IMR-90 (cell line): ENCODE measurements at regions not wholly inside any gene's neighbourhood (a gene's known extent, or its start where the extent isn't known, plus 50 kb on each side); places are given as distances from the start of the nearest gene placed in this dataset.
"Not testable (repeated sequence)": the region's sequence is repeated elsewhere in the genome, so short reads cannot be mapped to it uniquely, and the experiment has no call there.

ENCODE experiments used
- ATAC-seq: fragments of 200-7000 bp; cut with Tn5 transposase; 2 replicates; pipeline ENCODE4 v1.9.1; 2020; ENCODE audit warnings: low read depth, mild to moderate bottlenecking, moderate library complexity
- BruUV-seq: library from RNA; stranded (reverse); fragments of 400-500 nt; replicated peaks from 2 replicates; lab custom pipeline; 2021; lab: Mats Ljungman, UMichigan
- CTCF ChIA-PET: fragments of 300-600 bp; formaldehyde crosslinking; extraction: SDS; loops from one replicate; lab custom pipeline; 2021; ENCODE audit warnings: antibody characterized with exemption; lab: Yijun Ruan, JAX
- POLR2A ChIA-PET: fragments of 300-600 bp; sonication (Branson Sonifier 250); formaldehyde crosslinking; loops from one replicate; lab custom pipeline; 2022; ENCODE audit warnings: antibody characterized with exemption; ENCODE audit not compliant: unreplicated experiment; lab: Charles Lee
- DNase-seq: peaks from one replicate; pipeline ENCODE4 v3.0.0; 2013
- H2AFZ ChIP-seq: replicated peaks from 2 replicates; pipeline ENCODE3; 2013; ENCODE audit warnings: low read length, mild to moderate bottlenecking; ENCODE audit not compliant: poor library complexity
- H2AK5ac ChIP-seq: 2 replicates; pipeline ENCODE4 v1.6.1; 2013; ENCODE audit warnings: low read depth, low read length, inconsistent platforms
- H2AK9ac ChIP-seq: replicated peaks from 2 replicates; pipeline ENCODE3; 2013; ENCODE audit warnings: mild to moderate bottlenecking, low read depth, low read length, moderate library complexity; ENCODE audit not compliant: poor library complexity
- H2BK120ac ChIP-seq: 2 replicates; pipeline ENCODE4 v1.6.1; 2013; ENCODE audit warnings: low read depth, low read length, inconsistent platforms
- H2BK15ac ChIP-seq: 3 replicates; pipeline ENCODE4 v1.6.1; 2013; ENCODE audit warnings: low read depth, low read length, inconsistent platforms
- H2BK20ac ChIP-seq: 2 replicates; pipeline ENCODE4 v1.6.1; 2013; ENCODE audit warnings: low read depth, mild to moderate bottlenecking, inconsistent platforms, low read length, moderate library complexity
- H2BK5ac ChIP-seq: 2 replicates; pipeline ENCODE4 v1.6.1; 2013; ENCODE audit warnings: mild to moderate bottlenecking, low read depth, low read length, inconsistent platforms; ENCODE audit not compliant: poor library complexity, severe bottlenecking
- H3K14ac ChIP-seq: replicated peaks from 2 replicates; pipeline ENCODE4 v1.6.1; 2013; ENCODE audit warnings: low read depth, low read length, inconsistent platforms
- H3K18ac ChIP-seq: 2 replicates; pipeline ENCODE4 v1.6.1; 2013; ENCODE audit warnings: low read depth, low read length, control low read depth
- H3K23ac ChIP-seq: 2 replicates; pipeline ENCODE4 v1.6.1; 2013; ENCODE audit warnings: low read depth, low read length, inconsistent platforms
- H3K27ac ChIP-seq: 2 replicates; pipeline ENCODE4 v1.5.1; 2013; ENCODE audit warnings: mild to moderate bottlenecking, control low read depth, low read length; ENCODE audit not compliant: insufficient read depth
- H3K27me3 ChIP-seq: 2 replicates; pipeline ENCODE4 v1.6.1; 2013; ENCODE audit warnings: low read length; ENCODE audit not compliant: control insufficient read depth, insufficient read depth
- H3K36me3 ChIP-seq: 2 replicates; pipeline ENCODE4 v1.6.1; 2013; ENCODE audit warnings: low read length, mixed read lengths; ENCODE audit not compliant: control insufficient read depth, insufficient read depth
- H3K4ac ChIP-seq: 2 replicates; pipeline ENCODE4 v1.6.1; 2013; ENCODE audit warnings: low read depth, low read length, inconsistent platforms
- H3K4me1 ChIP-seq: 2 replicates; pipeline ENCODE4 v1.6.1; 2013; ENCODE audit warnings: low read length, mixed read lengths; ENCODE audit not compliant: control insufficient read depth, insufficient read depth
- H3K4me2 ChIP-seq: 2 replicates; pipeline ENCODE4 v1.6.1; 2013; ENCODE audit warnings: low read depth, mild to moderate bottlenecking, control low read depth, low read length, moderate library complexity
- H3K4me3 ChIP-seq: 2 replicates; pipeline ENCODE4 v1.5.1; 2013; ENCODE audit warnings: low read depth, mild to moderate bottlenecking, control low read depth, low read length, moderate library complexity; ENCODE audit not compliant: insufficient read depth
- H3K56ac ChIP-seq: 2 replicates; pipeline ENCODE4 v1.6.1; 2013; ENCODE audit warnings: low read length, inconsistent platforms; ENCODE audit not compliant: insufficient read depth; ENCODE audit errors: extremely low read depth
- H3K79me1 ChIP-seq, 2 experiments: 2 replicates each; pipeline ENCODE4 v1.6.1; 2013; ENCODE audit warnings: low read length in 2 of 2, inconsistent platforms in 1 of 2, low read depth in 1 of 2
- H3K9ac ChIP-seq: 2 replicates; pipeline ENCODE4 v1.6.1; 2013; ENCODE audit warnings: low read depth, low read length, control low read depth
- H3K9me1 ChIP-seq: 2 replicates; pipeline ENCODE4 v1.6.1; 2013; ENCODE audit warnings: low read length, inconsistent platforms; ENCODE audit not compliant: insufficient read depth
- H3K9me3 ChIP-seq: 2 replicates; pipeline ENCODE4 v1.6.1; 2013; ENCODE audit warnings: low read length; ENCODE audit not compliant: control insufficient read depth, insufficient read depth
- H4K20me1 ChIP-seq: 2 replicates; pipeline ENCODE4 v1.6.1; 2013; ENCODE audit warnings: low read length, inconsistent platforms; ENCODE audit not compliant: insufficient read depth
- H4K5ac ChIP-seq: 2 replicates; pipeline ENCODE4 v1.6.1; 2013; ENCODE audit warnings: mild to moderate bottlenecking, low read depth, low read length, control low read depth
- H4K8ac ChIP-seq, 2 experiments: 2 replicates each; pipeline ENCODE4 v1.6.1; 2013; ENCODE audit warnings: low read depth in 2 of 2, low read length in 2 of 2, control low read depth in 1 of 2, inconsistent platforms in 1 of 2
- H4K91ac ChIP-seq: 2 replicates; pipeline ENCODE4 v1.6.1; 2013; ENCODE audit warnings: low read depth, low read length, inconsistent platforms; ENCODE audit not compliant: insufficient read depth
- WGBS, 2 experiments: methylation state at CpG; one replicate each; pipeline versions ENCODE4 v1.1.5 to v1.1.7; 2013; ENCODE audit warnings: missing lambda C conversion rate in 2 of 2; ENCODE audit not compliant: insufficient read length in 1 of 2; ENCODE audit errors: extremely low coverage in 2 of 2; 5-methylcytosine and 5-hydroxymethylcytosine counted together
- dilution Hi-C: fragments of 300-500 bp; cut with HindIII; formaldehyde crosslinking; loops from one replicate; pipeline ENCODE4 v1.14.3; 2018; ENCODE audit warnings: low sequenced_read_pairs; ENCODE audit not compliant: unreplicated experiment
- in situ Hi-C: fragments of 300-500 bp; cut with MboI; formaldehyde crosslinking; loops from 3 replicates; pipeline ENCODE4 v1.14.3; 2019; ENCODE audit warnings: low sequenced_read_pairs, inconsistent platforms, mixed read lengths
- intact Hi-C: fragments of 100-400 bp; cut with micrococcal nuclease; formaldehyde crosslinking; loops from 2 replicates; pipeline ENCODE4 v1.10.0; 2022

DNA sequence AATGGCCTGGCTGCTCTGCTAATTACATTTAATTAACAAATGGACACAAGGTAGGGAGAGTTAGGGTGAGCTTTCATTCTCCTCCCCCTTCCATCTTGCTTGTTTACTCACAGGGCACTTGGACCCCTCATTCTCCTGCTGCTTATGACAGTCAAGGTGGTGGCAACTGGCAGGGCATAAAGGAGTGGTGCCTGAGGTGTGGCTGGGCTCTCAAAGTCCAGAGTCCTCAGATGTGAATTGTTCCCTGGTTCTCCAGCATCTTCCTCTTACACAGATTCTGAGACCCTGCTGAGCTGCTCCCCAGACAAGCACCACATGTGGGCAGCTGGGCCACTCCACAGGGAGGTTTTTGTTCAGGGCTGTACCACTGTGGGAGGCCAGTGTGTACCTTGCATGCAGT, 552.9 kb downstream of the RPIA start:
- CTCF ChIA-PET, BruUV-seq, intact Hi-C loops: not testable (repeated sequence)

DNA sequence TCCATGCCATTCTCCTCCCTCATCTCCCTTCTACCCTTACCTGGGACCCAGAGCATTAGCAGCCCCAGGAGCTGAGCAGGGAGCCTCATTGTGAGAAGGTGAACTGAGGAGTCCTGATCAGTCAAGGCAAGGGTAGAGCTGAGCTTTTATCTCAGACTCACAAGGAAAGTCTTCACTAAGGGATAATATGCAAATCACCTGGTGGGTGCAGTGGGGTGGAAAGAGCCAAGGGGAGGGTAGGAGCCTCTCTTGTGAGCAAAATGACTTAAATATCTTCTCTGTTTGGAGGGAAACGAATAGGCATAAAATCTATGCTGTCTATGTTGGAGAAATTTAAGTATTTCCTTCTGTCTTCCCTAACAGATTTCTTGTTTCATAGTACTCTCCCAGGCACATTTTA, 554.0 kb downstream of the RPIA start:
- H3K56ac ChIP-seq, H3K36me3 ChIP-seq, H2BK20ac ChIP-seq, H3K18ac ChIP-seq, POLR2A ChIA-PET, H2AFZ ChIP-seq, H3K4me1 ChIP-seq, H2BK120ac ChIP-seq, H3K9ac ChIP-seq, ATAC-seq, CTCF ChIA-PET, H2AK5ac ChIP-seq, H2BK5ac ChIP-seq, H4K5ac ChIP-seq, H3K14ac ChIP-seq, H2BK15ac ChIP-seq, H4K8ac ChIP-seq, DNase-seq, H4K20me1 ChIP-seq, H4K91ac ChIP-seq, intact Hi-C loops, H3K9me3 ChIP-seq, H3K4ac ChIP-seq, H3K4me3 ChIP-seq, H3K79me1 ChIP-seq, BruUV-seq, H3K23ac ChIP-seq, H3K27ac ChIP-seq, H3K27me3 ChIP-seq, dilution Hi-C loops, H3K4me2 ChIP-seq, in situ Hi-C loops, H3K9me1 ChIP-seq, H2AK9ac ChIP-seq: not testable (repeated sequence)
- WGBS, 2 experiments, result no CpG with 5 or more reads among the region's 1 CpG

More for the DNA sequence above, 552.9 kb downstream of the RPIA start:
- H3K27ac ChIP-seq, H2BK15ac ChIP-seq, H3K9ac ChIP-seq, H3K4ac ChIP-seq, H3K4me1 ChIP-seq, in situ Hi-C loops, ATAC-seq, H4K91ac ChIP-seq, H2BK20ac ChIP-seq, H3K79me1 ChIP-seq, H2AK5ac ChIP-seq, dilution Hi-C loops, H4K8ac ChIP-seq, H3K27me3 ChIP-seq, H4K20me1 ChIP-seq, H3K56ac ChIP-seq, H3K9me3 ChIP-seq, DNase-seq, H3K36me3 ChIP-seq, H3K9me1 ChIP-seq, H3K4me2 ChIP-seq, H2BK5ac ChIP-seq, H3K23ac ChIP-seq, H3K14ac ChIP-seq, H2BK120ac ChIP-seq, H3K18ac ChIP-seq, H2AK9ac ChIP-seq, H2AFZ ChIP-seq, POLR2A ChIA-PET, H4K5ac ChIP-seq, H3K4me3 ChIP-seq: not testable (repeated sequence)
